HFFc6 (cell line): ENCODE measurements at regions not wholly inside any gene's neighbourhood (a gene's known extent, or its start where the extent isn't known, plus 50 kb on each side); places are given as distances from the start of the nearest gene placed in this dataset.
A peak's percentile ranks its signal among the peaks of the same experiment; 100 is the strongest.

ENCODE experiments used
- DNase-seq: peaks from one replicate; pipeline ENCODE4 v3.0.0-alpha.2; 2018
- H3K27ac Mint-ChIP-seq: 2 replicates; pipeline ENCODE4 v1.8.0; 2020; ENCODE audit warnings: mild to moderate bottlenecking, mixed read lengths
- H3K27me3 Mint-ChIP-seq: 2 replicates; pipeline ENCODE4 v1.8.0; 2021; ENCODE audit warnings: mild to moderate bottlenecking, moderate library complexity, mixed read lengths; ENCODE audit not compliant: insufficient read depth
- H3K36me3 Mint-ChIP-seq: 2 replicates; pipeline ENCODE4 v1.8.0; 2021; ENCODE audit warnings: low read depth, mixed read lengths
- H3K4me1 Mint-ChIP-seq: 2 replicates; pipeline ENCODE4 v1.8.0; 2020; ENCODE audit warnings: low read depth, mixed read lengths
- H3K4me3 Mint-ChIP-seq: 2 replicates; pipeline ENCODE4 v1.8.0; 2020; ENCODE audit warnings: mild to moderate bottlenecking, moderate library complexity, mixed read lengths
- H3K9me3 Mint-ChIP-seq: 2 replicates; pipeline ENCODE4 v1.8.0; 2020; ENCODE audit warnings: mild to moderate bottlenecking, mixed read lengths
- CTCF ChIP-seq: fragments of 200-600 bp; sonication (generic); IDR thresholded peaks from 2 replicates; pipeline ENCODE4 v1.5.0; 2021; ENCODE audit warnings: antibody characterized with exemption, mild to moderate bottlenecking

- Mint-ChIP-seq H3K36me3 (peaks cover 5% of the 10 kb centered on the region), H3K4me1 (peaks cover 14% of the 10 kb centered on the region), H3K27ac (no peak overlapping the region), H3K4me3 (no peak overlapping the region), H3K27me3 (peaks cover 3% of the 10 kb centered on the region; the same call in 1 of the 2 replicates), H3K9me3 (no peaks in the 10 kb centered on the region)
- no peak for DNase-seq
- TF ChIP-seq CTCF = no peak
These were observed 50.4 kb downstream of the HAPSTR1 start for GRCh38 chr16:9141813-9142212.

DNA sequence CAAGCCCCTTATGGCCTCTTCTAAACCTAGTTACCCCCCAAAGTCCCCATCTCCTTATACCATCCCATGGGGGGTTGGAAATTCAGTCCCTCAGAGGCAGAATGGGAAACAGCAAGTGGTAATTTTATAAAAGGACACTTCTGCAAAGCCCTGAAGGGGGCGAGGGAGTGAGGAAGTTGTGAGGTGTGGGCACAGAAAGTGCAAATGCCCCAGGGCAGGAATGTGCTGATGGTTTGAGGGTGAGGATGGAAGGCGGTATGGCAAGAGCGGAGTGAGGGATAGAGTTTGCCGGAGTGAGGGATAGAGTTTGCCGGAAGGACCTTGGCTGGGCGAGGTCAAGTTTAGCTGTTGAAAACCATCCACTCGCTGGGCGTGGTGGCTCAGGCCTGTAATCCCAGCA lies 52.7 kb downstream of the HAPSTR1 start:
- DNase-seq = no peak
- H3K36me3 Mint-ChIP-seq = peaks cover 5% of the 10 kb centered on the region
- no peak; the same call in 1 of the 2 replicates for TF ChIP-seq CTCF
- H3K4me1 Mint-ChIP-seq = peaks cover 13% of the 10 kb centered on the region
- H3K4me3 Mint-ChIP-seq = no peak overlapping the region
- peaks cover 6% of the 10 kb centered on the region for H3K27me3 Mint-ChIP-seq
- H3K9me3 Mint-ChIP-seq = no peaks in the 10 kb centered on the region
- H3K27ac Mint-ChIP-seq = no peak overlapping the region

GRCh38 chr16:9148374-9149015 lies 57.1 kb downstream of the HAPSTR1 start:
- Mint-ChIP-seq H3K9me3 (no peaks in the 10 kb centered on the region; the same call in 1 of the 2 replicates), H3K36me3 (peaks cover 4% of the 10 kb centered on the region; the same call in 1 of the 2 replicates), H3K27me3 (peaks cover 5% of the 10 kb centered on the region), H3K27ac (no peak overlapping the region), H3K4me1 (peaks cover 16% of the 10 kb centered on the region), H3K4me3 (no peak overlapping the region)
- DNase-seq = no peak
- no peak for TF ChIP-seq CTCF

DNA sequence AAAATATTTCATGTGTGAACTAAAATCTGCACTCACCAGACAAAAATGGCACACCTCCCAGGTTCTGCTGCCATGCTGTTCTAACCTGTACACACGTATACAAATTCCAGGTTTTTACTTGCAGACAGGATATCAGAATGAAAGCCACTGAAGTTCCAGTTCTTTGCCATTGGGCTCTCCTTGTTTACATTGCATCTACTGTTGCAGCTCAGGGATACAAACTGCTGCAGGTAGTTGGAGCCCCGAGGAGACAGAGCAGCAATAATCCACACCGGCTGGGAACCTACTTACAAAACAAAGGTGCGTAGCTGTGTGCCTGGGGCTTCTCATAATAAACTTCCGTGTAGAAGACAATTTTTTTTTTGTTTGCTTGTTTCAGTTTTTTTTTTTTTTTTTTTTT lies 59.6 kb downstream of the HAPSTR1 start:
- no peak overlapping the region for H3K27ac Mint-ChIP-seq
- H3K27me3 Mint-ChIP-seq = peaks cover 3% of the 10 kb centered on the region; the same call in 1 of the 2 replicates
- peaks cover 4% of the 10 kb centered on the region; the same call in 1 of the 2 replicates for H3K36me3 Mint-ChIP-seq
- no peak for TF ChIP-seq CTCF
- no peak for DNase-seq
- no peak overlapping the region for H3K4me3 Mint-ChIP-seq
- H3K4me1 Mint-ChIP-seq = peaks cover 16% of the 10 kb centered on the region
- no peaks in the 10 kb centered on the region; the same call in 1 of the 2 replicates for H3K9me3 Mint-ChIP-seq

- Mint-ChIP-seq H3K36me3 (peaks cover 4% of the 10 kb centered on the region; the same call in 1 of the 2 replicates), H3K27me3 (peaks cover 3% of the 10 kb centered on the region; the same call in 1 of the 2 replicates), H3K4me1 (peaks cover 16% of the 10 kb centered on the region), H3K4me3 (no peak overlapping the region), H3K27ac (no peak overlapping the region), H3K9me3 (no peaks in the 10 kb centered on the region; the same call in 1 of the 2 replicates)
- DNase-seq = peak; percentile 31
- TF ChIP-seq CTCF = no peak
These were observed 60.2 kb downstream of the HAPSTR1 start for GRCh38 chr16:9151597-9151996.
